ENCODE measurements at regions not wholly inside any gene's neighbourhood (a gene's known extent, or its start where the extent isn't known, plus 50 kb on each side); places are given as distances from the start of the nearest gene placed in this dataset.

DNA sequence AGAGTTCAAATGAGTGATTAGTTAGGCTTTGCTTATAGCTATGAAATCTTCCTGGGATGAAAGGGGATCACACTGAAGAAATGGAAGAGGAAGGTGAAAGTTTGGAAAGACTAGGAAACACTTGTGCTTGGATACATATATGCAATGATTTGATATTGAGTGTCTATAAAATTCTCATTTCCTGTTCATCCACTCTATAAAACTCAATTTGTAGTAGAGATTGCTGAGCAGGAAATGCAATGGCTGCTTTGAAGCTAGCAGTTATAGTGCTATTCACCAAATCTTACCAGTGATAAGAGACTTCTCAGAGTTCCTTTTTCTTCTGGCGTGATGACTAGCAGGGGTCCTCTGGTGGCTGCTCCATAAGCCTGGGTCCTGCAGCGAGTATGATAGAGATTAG lies 128.1 kb upstream of the HPF1 start:
- no peaks in the 10 kb centered on the region for H3K79me1 ChIP-seq (ENCODE audit: low read depth, low read length)
- CTCF ChIA-PET (ENCODE audit: partially characterized antibody): interaction anchor here (1.3 kb wide), 1 partner anchor 76 kb away, joined by 3 read pairs; no protein-coding TSS in a partner anchor
- no peak overlapping the region for H4K5ac ChIP-seq (ENCODE audit: insufficient read length, low read depth, low read length)

More for the DNA sequence above, 128.1 kb upstream of the HPF1 start:
- no peaks in the 10 kb centered on the region for H3K79me2 ChIP-seq (ENCODE audit: control insufficient read depth in 1 of 2, insufficient read depth in 2 of 2, low read length in 2 of 2)
- no peak for DNase-seq (ENCODE audit: low read depth in 1 of 2, low spot score in 2 of 2)
- H3K27ac ChIP-seq (ENCODE audit: low read depth, low read length): no peak overlapping the region
- H3K4me2 ChIP-seq (ENCODE audit: insufficient read depth in 1 of 2, low read depth in 2 of 2, low read length in 2 of 2): no peak overlapping the region
- POLR2A ChIA-PET (ENCODE audit: partially characterized antibody): no interaction called here
- no peak for FAIRE-seq
- WGBS, 2 experiments (ENCODE audit: extremely low coverage in 1 of 2, insufficient coverage in 1 of 2, insufficient read length in 1 of 2, insufficient replicate concordance in 2 of 2, low coverage in 1 of 2, low lambda C conversion rate in 2 of 2, missing lambda C conversion rate in 1 of 2): 88% methylated on average over 2 of the region's 2 CpGs; no CpG with 5 or more reads in 1 of the 2 experiments
- H2BK15ac ChIP-seq (ENCODE audit: low read length): no peak overlapping the region
- no peaks in the 10 kb centered on the region for H4K20me1 ChIP-seq (replicated peaks in 1 of 2; ENCODE audit: control insufficient read depth in 1 of 2, insufficient read depth in 2 of 2, low read length in 2 of 2)
- H3K18ac ChIP-seq (ENCODE audit: extremely low read depth, low read length): no peak overlapping the region
- no peak overlapping the region for H2AFZ ChIP-seq (ENCODE audit: low read length)
- no peak overlapping the region for H3K9ac ChIP-seq (replicated peaks in 1 of 4; ENCODE audit: extremely low read depth in 1 of 4, low read depth in 3 of 4, low read length in 3 of 4)
- H3K4me1 ChIP-seq (replicated peaks in 1 of 4; ENCODE audit: control insufficient read depth in 3 of 4, insufficient read depth in 4 of 4, low read length in 3 of 4): peaks cover 0 to 6% (median 1%) of the 10 kb centered on the region in 4 experiments; a peak in 3 of 7 replicates
- TF ChIP-seq BACH1 (IDR thresholded peaks at IDR 0.05; ENCODE audit: low read length) (no peak), NRF1 (IDR thresholded peaks at IDR 0.05; ENCODE audit: low read depth, low read length) (no peak), CHD2 (IDR thresholded peaks at IDR 0.05; ENCODE audit: low read length) (no peak), GTF2F1 (IDR thresholded peaks at IDR 0.05; ENCODE audit: borderline replicate concordance, low read depth, low read length) (no peak), E2F6 (IDR thresholded peaks at IDR 0.05) (no peak), BRCA1 (IDR thresholded peaks at IDR 0.05; ENCODE audit: low read depth, low read length) (no peak), FOSL1 (IDR thresholded peaks at IDR 0.05; ENCODE audit: insufficient read depth, low read depth, low read length) (no peak), POLR2A (IDR thresholded peaks at IDR 0.05; ENCODE audit: control extremely low read depth in 1 of 2, low read depth in 2 of 2, low read length in 2 of 2) (no peak), HDAC6 (IDR thresholded peaks at IDR 0.05; ENCODE audit: low read depth, low read length) (no peak), POLR2AphosphoS5 (IDR thresholded peaks at IDR 0.05; ENCODE audit: low read depth, low read length) (no peak), TCF12 (IDR thresholded peaks at IDR 0.05; ENCODE audit: low read depth, low read length) (no peak)
- no peak overlapping the region for H2BK12ac ChIP-seq (ENCODE audit: low read depth, low read length)
- no peak overlapping the region for H2BK5ac ChIP-seq (ENCODE audit: low read depth, low read length)
- H3K23me2 ChIP-seq (ENCODE audit: low read depth, low read length): no peaks in the 10 kb centered on the region
- no peak overlapping the region for H2AK5ac ChIP-seq (ENCODE audit: low read depth, low read length)
- H2BK120ac ChIP-seq (replicated peaks; ENCODE audit: low read depth, low read length): no peak overlapping the region
- no peak overlapping the region for H3K56ac ChIP-seq (replicated peaks; ENCODE audit: insufficient read length, low read depth, low read length)
- H3K36me3 ChIP-seq (ENCODE audit: control insufficient read depth in 2 of 4, insufficient read depth in 4 of 4, low read length in 3 of 4): no peaks in the 10 kb centered on the region
- no peaks in the 10 kb centered on the region for H3K9me3 ChIP-seq (ENCODE audit: insufficient read depth in 2 of 2, low read depth in 1 of 2, low read length in 1 of 2)
- H3K4me3 ChIP-seq (ENCODE audit: extremely low read depth in 1 of 4, insufficient read depth in 2 of 4, low read depth in 3 of 4, low read length in 4 of 4): no peak overlapping the region
- H4K91ac ChIP-seq (replicated peaks; ENCODE audit: insufficient read length, low read length): no peak overlapping the region
- no peak overlapping the region for H4K8ac ChIP-seq (ENCODE audit: extremely low read depth, insufficient read depth, low read length)
- H3K14ac ChIP-seq (ENCODE audit: insufficient read length): no peak overlapping the region
- no peaks in the 10 kb centered on the region for H3K27me3 ChIP-seq (replicated peaks in 1 of 4; ENCODE audit: control insufficient read depth in 3 of 4, extremely low read depth in 1 of 4, insufficient read depth in 3 of 4, low read length in 3 of 4)
- H3K4ac ChIP-seq (replicated peaks; ENCODE audit: insufficient read length, low read depth, low read length): no peak overlapping the region
- H3K23ac ChIP-seq (ENCODE audit: insufficient read length): no peak overlapping the region
- H2BK20ac ChIP-seq (ENCODE audit: low read length): no peak overlapping the region

All from H1 (cell line).